CD4-positive, alpha-beta T cell treated with Interferon gamma for 1 hour (primary cell): ENCODE measurements at regions not wholly inside any gene's neighbourhood (a gene's known extent, or its start where the extent isn't known, plus 50 kb on each side); places are given as distances from the start of the nearest gene placed in this dataset.

ENCODE experiments used
- DNase-seq: peaks from one replicate; pipeline ENCODE4 v3.0.0-alpha.2; 2020

DNA sequence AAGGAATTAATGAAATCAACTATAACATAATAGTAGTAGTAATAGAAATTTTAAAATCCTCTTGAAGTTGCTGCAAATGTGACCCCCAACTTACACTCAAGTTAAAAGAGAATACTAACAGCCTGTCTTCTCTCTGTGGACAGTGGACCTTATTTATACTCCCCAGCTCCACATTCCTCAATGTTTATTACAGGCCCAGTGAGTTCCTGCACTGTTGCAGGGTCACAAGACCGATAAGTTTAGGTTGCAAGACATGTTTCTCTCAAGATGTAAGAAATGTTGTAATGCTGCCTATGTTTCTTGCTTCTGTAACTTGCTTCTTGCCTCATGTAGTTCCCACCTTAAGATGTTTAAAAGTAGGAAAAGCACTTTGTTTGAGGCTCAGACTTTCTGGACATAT lies 888.1 kb downstream of the PDCD6IP start:
- no peak for DNase-seq

GRCh38 chr3:34687671-34688070 lies 889.2 kb downstream of the PDCD6IP start:
- no peak for DNase-seq

DNA sequence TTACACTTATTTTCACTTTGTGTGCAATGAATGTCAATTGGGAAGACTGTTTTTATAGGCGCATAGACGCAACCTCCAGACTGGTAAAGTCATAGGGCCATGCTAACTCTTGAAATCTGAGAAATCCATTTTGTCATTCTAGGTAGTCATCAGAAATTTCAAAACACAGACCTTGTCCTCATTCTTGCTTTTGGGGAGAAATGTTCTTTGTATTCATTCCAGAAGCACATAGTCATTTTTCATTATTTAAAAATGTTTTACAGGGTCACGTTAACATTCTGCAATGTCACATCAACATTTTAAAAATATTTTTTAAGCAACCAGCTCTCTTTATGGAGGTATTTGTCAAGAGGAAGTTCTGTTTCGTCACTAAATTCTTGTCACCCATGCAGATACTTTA lies 898.4 kb downstream of the PDCD6IP start:
- DNase-seq: no peak

- DNase-seq: no peak
These were observed 904.6 kb downstream of the PDCD6IP start for GRCh38 chr3:34703053-34703452.

GRCh38 chr3:34724916-34725499 lies 914.3 kb upstream of the ARPP21 start:
- no peak for DNase-seq

GRCh38 chr3:34725774-34726173 lies 913.6 kb upstream of the ARPP21 start:
- no peak for DNase-seq

DNA sequence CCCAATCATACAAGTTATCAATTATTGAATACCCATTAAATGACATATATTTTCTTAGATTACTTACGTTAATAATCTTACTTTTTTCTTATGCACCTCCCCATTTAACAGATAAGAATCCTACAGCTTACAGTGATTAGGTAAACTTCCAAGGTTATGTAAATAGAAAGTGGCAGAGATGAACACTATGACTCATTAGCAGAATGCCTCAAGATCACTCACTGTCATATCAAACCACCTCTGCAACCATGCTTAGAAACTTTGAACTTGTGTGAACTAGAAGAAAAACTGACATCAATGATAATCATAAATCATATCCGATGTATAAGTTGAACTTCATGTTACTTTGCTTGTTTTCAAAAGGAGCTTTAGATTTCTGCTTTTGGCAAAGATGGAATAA lies 911.6 kb upstream of the ARPP21 start:
- DNase-seq: no peak

GRCh38 chr3:34742151-34742550 lies 897.2 kb upstream of the ARPP21 start:
- no peak for DNase-seq

GRCh38 chr3:34758630-34759261 lies 880.6 kb upstream of the ARPP21 start:
- no peak for DNase-seq

DNA sequence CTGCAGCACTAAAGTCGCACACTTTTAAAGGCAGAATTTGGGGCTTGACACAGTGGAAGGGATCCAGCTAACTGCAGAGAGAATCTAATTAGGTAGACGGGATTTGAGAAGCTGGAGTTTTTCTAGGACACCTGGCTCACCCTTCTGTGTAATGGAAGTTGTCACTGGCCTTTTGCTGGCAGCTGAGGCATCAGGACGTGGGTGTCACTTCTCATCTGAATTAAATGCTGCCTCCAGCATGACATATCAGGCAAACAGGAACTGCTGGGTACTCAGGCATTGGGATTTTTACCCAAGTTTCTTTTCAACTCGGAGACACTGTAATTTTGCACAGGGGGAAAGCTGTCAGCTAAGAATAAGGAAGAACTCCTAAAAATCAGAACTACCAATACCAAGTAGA lies 861.9 kb upstream of the ARPP21 start:
- no peak for DNase-seq

GRCh38 chr3:34779092-34779491 lies 860.2 kb upstream of the ARPP21 start:
- DNase-seq: no peak

GRCh38 chr3:34780294-34780693 lies 859.0 kb upstream of the ARPP21 start:
- DNase-seq: no peak

DNA sequence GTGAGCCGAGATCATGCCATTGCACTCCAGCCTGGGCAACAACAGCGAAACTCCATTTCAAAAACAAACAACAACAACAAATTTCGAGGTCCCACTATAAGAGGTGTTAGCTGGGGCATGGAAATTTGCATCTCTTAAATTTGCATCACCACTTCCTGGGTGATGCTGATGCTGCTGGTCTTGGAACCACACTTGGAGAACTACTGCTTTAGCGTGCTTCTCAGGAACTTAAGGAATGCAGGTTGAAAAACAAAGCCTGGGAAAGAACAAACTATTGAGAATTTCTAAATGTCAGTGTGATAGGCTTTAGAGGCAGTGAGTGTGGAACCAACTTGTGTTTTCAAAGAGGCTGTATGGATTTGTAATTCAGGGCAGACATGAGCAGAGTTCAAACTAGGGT lies 858.4 kb upstream of the ARPP21 start:
- DNase-seq: no peak

DNA sequence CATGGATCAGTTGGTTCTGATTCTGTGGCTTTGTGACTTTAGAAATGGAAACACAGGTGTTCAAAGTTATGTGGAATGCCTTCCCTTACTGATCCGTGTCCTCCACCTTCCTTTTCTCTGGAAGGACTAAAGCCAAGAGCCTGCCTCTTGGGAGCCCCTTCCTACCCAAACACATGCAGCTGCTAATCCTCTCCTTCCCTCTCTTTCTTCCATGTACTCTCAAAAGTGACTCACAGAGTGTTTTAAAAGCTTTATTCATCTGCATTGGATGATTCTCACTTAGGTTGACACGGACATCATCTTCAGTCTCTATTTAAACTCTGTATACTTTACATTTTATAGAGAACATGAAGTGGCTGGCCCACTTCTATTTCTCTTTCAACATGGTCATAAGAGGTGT lies 856.5 kb upstream of the ARPP21 start:
- no peak for DNase-seq

DNA sequence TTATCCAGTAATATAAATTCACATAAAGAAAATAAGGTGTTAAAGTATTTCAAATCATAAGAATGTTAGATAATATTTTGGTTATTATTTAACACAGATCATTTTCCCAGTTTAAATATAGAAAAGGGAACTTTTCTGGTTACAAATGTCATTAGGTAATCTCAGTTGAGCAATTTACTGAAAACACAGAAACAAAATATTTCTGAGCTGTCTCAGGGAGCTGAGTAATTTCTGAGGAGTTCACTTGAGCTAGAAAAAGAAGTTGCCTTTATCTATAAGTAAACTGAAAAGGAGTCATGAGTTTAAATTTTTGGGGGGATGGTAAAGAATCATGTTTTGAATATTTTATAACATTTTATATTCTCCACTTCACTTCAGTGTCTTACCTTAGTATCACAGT lies 855.4 kb upstream of the ARPP21 start:
- no peak for DNase-seq

DNA sequence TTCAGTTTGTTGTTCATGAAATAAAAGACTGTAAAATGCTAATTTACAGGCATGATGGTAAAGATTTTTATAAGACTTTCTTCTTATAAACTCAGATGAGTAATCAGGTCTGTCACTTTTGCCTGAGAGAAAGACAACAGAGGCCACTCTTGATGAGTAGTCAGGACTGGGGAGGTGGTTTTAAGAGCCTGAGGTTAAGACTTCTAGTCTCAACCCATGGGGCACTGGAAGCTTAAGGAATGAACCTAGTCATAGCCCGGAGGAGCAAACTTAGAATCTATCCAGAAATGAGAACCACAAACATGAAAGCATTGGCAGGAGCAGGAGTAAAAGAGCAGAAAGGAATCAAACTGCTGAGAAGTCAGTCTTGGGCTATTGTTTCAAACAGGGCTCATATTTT lies 846.3 kb upstream of the ARPP21 start:
- no peak for DNase-seq

GRCh38 chr3:34807611-34808010 lies 831.7 kb upstream of the ARPP21 start:
- DNase-seq: no peak

DNA sequence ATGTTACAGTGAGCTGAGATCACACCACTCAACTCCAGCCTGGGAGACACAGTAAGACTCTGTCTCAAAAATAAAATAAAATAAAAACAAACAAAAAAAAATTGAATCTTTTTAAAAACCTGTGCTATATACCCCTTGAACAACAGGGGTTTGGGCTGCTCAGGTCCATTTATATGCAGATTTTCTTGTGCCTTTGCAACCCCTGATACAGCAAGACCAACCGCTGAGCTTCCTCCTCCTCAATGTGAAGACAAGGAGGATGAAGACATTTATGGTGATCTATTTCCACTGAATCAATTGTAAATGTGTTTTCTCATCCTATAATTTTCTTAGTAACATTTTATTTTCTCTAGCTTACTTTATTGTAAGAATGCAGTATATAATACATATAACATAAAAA lies 831.0 kb upstream of the ARPP21 start:
- no peak for DNase-seq

DNA sequence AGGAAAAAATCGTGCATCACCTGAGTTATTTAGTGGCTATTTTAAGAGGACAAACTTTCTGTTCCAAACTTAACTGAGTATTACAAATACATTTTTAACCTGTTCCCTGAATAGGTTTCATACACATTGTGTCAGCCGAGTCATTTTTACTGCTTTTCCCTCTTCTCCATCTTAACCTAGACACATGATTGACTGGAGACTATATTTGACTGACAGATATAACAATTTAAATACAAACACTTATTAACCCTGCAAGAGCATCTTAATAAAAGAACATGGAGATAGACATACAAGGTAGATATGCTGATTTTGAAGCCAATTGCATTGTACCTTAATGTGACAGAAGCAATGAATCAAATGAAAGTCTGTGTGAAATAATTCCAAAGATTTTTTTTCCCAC lies 810.5 kb upstream of the ARPP21 start:
- DNase-seq: no peak

DNA sequence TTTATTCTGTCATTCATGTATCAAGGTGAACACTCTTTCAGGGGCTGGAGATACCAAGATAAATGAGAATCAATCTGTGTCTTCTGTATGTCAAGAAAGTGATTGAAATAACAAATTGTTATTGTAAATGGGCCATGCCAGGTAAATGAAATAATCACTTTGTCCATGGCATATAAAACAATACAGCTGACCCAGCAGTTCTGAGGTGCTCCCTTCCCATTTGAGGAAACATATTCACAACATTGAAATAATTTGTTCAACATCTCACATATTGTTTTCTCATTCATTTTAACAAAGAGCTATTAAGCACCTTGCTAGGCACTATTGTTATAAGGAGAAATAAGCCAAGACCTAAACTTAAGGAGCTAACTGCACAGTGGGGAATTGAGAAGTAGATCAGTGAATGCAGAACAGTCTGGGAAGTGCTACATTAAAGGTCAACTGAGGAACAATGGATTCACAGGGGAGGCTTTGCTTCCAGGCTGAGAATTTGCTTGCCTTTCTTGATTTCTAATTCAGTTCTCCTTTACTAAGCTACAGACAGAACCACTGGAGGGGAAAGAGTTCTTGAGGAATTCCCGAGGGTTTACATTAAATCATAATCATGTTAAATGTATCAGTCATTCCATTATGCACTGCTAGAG lies 806.3 kb upstream of the ARPP21 start:
- DNase-seq: no peak

DNA sequence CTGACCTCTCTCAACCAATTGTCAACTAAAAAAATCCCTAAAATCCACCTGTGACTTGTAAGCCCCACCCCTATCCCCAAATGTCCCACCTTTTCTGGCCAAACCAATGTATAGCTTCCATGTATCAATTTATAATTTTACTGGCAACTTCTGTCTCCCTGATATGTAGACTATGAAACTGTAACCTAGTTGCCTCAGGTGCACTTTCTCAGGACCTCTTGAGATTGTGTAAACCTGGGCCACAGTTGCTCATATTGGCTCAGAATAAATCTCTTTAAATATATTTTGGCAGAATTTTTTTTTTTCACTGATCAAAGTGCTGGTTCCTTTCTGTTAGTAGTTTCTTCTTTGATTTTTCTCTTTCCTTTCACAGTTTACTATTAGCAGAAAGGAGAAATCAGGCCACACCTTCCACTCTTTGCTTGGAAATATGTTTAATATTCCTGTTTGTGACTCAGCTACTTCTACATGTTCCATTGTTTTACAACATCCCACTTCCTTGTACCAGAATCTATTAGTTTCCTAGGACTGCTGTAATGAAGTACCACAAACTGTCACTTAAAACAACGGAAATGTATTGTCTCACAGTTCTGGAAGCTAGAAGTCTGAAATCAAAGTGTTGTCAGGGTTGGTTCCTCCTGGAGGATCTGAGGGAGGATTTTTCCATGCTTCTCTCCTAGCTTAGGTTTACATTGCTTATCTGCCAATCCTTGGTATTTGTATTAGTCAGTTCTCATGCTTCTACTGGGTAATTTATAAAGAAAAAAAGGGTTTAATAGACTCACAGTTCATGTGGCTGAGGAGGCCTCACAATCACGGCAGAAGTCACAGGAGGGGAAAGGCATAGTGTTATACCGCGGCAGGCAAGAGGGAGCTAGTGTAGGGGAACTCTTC lies 801.2 kb upstream of the ARPP21 start:
- no peak for DNase-seq

- no peak for DNase-seq
These were observed 796.4 kb upstream of the ARPP21 start for GRCh38 chr3:34842706-34843480.

DNA sequence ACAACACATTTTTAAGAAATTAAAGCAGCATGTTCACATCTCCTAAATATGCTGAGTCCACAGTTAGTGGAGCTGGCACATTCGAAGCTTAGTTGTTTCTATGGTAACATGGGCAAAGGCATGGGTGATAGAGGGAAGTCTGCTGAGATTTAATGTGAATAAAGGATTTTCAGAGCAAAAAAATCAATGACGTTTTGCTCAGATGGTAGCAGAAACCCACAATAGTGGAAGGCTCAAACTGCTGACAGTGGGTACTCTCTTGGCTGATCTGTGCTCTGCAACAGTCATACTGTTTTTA lies 795.1 kb upstream of the ARPP21 start:
- no peak for DNase-seq
